ENCODE measurements at regions not wholly inside any gene's neighbourhood (a gene's known extent, or its start where the extent isn't known, plus 50 kb on each side); places are given as distances from the start of the nearest gene placed in this dataset.
"Not testable (repeated sequence)": the region's sequence is repeated elsewhere in the genome, so short reads cannot be mapped to it uniquely, and the experiment has no call there.

GRCh38 chrX:155757046-155757759 lies 123.9 kb upstream of the VAMP7 start:
- no peak overlapping the region for H3K27ac ChIP-seq (ENCODE audit: low read depth, low read length)
- H3K36me3 ChIP-seq (ENCODE audit: insufficient read depth, low read length): no peaks in the 10 kb centered on the region
- no peak overlapping the region for H3K9ac ChIP-seq (ENCODE audit: low read length)
- H3K9me3 ChIP-seq (ENCODE audit: low read length): no peaks in the 10 kb centered on the region
- no peak overlapping the region for H3K4me3 ChIP-seq (ENCODE audit: low read depth in 1 of 2, low read length in 2 of 2)
- H3K4me1 ChIP-seq (ENCODE audit: insufficient read depth, low read length): no peaks in the 10 kb centered on the region
- H3K27me3 ChIP-seq (ENCODE audit: control insufficient read depth in 1 of 2, insufficient read depth in 2 of 2, low read length in 2 of 2): no peaks in the 10 kb centered on the region

- H3K27ac ChIP-seq (ENCODE audit: low read depth, low read length): no peak overlapping the region
- H3K9ac ChIP-seq (ENCODE audit: low read length): no peak overlapping the region
- no peaks in the 10 kb centered on the region for H3K4me1 ChIP-seq (ENCODE audit: insufficient read depth, low read length)
- no peak overlapping the region for H3K4me3 ChIP-seq (ENCODE audit: low read depth in 1 of 2, low read length in 2 of 2)
- no peaks in the 10 kb centered on the region for H3K27me3 ChIP-seq (ENCODE audit: control insufficient read depth in 1 of 2, insufficient read depth in 2 of 2, low read length in 2 of 2)
- H3K36me3 ChIP-seq (ENCODE audit: insufficient read depth, low read length): no peaks in the 10 kb centered on the region
- H3K9me3 ChIP-seq (ENCODE audit: low read length): no peaks in the 10 kb centered on the region
Measured at GRCh38 chrX:155755706-155756337, 125.3 kb upstream of the VAMP7 start.

- no peak overlapping the region for H3K4me3 ChIP-seq (ENCODE audit: low read depth in 1 of 2, low read length in 2 of 2)
- H3K36me3 ChIP-seq (ENCODE audit: insufficient read depth, low read length): no peaks in the 10 kb centered on the region
- H3K27ac ChIP-seq (ENCODE audit: low read depth, low read length): no peak overlapping the region
- no peak overlapping the region for H3K9ac ChIP-seq (ENCODE audit: low read length)
- no peaks in the 10 kb centered on the region for H3K27me3 ChIP-seq (ENCODE audit: control insufficient read depth in 1 of 2, insufficient read depth in 2 of 2, low read length in 2 of 2)
- no peaks in the 10 kb centered on the region for H3K4me1 ChIP-seq (ENCODE audit: insufficient read depth, low read length)
- H3K9me3 ChIP-seq (ENCODE audit: low read length): no peaks in the 10 kb centered on the region
Measured at GRCh38 chrX:155751131-155751530, 130.0 kb upstream of the VAMP7 start.

- Histone ChIP-seq H3K9ac (ENCODE audit: low read length) (no peak overlapping the region), H3K27ac (ENCODE audit: low read depth, low read length) (no peak overlapping the region), H3K4me1 (ENCODE audit: insufficient read depth, low read length) (no peaks in the 10 kb centered on the region), H3K4me3 (ENCODE audit: low read depth in 1 of 2, low read length in 2 of 2) (no peak overlapping the region), H3K9me3 (ENCODE audit: low read length) (no peaks in the 10 kb centered on the region), H3K36me3 (ENCODE audit: insufficient read depth, low read length) (no peaks in the 10 kb centered on the region), H3K27me3 (ENCODE audit: control insufficient read depth in 1 of 2, insufficient read depth in 2 of 2, low read length in 2 of 2) (no peaks in the 10 kb centered on the region)
Measured at GRCh38 chrX:155747520-155747919, 133.6 kb upstream of the VAMP7 start.

DNA sequence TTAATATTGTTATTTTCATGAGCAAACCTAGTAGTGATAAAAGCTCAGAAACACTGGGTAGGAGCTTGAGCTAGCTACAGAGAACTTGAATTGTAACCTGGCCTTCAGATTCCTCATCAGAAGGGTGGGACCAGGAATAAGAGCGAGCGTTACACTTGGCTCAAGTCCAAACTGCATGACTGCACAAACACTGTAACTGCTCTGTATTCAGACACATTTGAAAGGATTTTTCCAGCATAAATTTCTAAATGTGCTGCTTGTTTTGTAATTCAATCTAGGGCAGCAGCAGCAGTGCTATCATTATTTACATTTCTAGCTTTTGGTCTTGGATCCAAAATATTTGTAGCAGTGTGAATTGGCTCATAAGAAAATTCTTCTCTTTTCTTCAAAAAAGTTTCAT lies 133.0 kb upstream of the TMLHE start:
- no peak overlapping the region for H3K9ac ChIP-seq (ENCODE audit: low read length)
- H3K36me3 ChIP-seq (ENCODE audit: insufficient read depth, low read length): no peaks in the 10 kb centered on the region
- no peaks in the 10 kb centered on the region for H3K27me3 ChIP-seq (ENCODE audit: control insufficient read depth in 1 of 2, insufficient read depth in 2 of 2, low read length in 2 of 2)
- H3K4me1 ChIP-seq (ENCODE audit: insufficient read depth, low read length): no peaks in the 10 kb centered on the region
- H3K4me3 ChIP-seq (ENCODE audit: low read depth in 1 of 2, low read length in 2 of 2): no peak overlapping the region
- no peak overlapping the region for H3K27ac ChIP-seq (ENCODE audit: low read depth, low read length)
- no peaks in the 10 kb centered on the region for H3K9me3 ChIP-seq (ENCODE audit: low read length)

DNA sequence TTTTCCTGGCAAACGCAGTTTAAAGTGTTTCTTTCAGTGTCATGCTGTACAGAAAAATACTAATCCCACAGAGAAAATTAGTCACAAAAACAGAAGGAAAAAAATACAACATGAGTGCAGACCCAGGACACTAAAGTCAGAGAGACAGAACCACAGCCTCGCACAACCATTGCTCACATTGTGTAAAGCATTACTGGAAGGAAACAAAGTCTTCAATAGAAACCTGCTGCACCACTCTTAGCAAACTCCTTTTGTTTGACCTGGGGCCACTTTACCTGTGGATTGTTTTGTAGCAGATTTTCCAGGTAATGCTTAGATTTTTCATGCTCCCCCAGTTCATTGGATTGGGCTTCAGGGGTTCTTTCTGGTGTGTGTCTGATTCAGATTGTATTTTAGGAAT lies 131.8 kb upstream of the TMLHE start:
- Histone ChIP-seq H3K9me3 (ENCODE audit: low read length) (no peaks in the 10 kb centered on the region), H3K27ac (ENCODE audit: low read depth, low read length) (no peak overlapping the region), H3K4me1 (ENCODE audit: insufficient read depth, low read length) (no peaks in the 10 kb centered on the region), H3K36me3 (ENCODE audit: insufficient read depth, low read length) (no peaks in the 10 kb centered on the region), H3K4me3 (ENCODE audit: low read depth in 1 of 2, low read length in 2 of 2) (no peak overlapping the region), H3K27me3 (ENCODE audit: control insufficient read depth in 1 of 2, insufficient read depth in 2 of 2, low read length in 2 of 2) (no peaks in the 10 kb centered on the region), H3K9ac (ENCODE audit: low read length) (no peak overlapping the region)

DNA sequence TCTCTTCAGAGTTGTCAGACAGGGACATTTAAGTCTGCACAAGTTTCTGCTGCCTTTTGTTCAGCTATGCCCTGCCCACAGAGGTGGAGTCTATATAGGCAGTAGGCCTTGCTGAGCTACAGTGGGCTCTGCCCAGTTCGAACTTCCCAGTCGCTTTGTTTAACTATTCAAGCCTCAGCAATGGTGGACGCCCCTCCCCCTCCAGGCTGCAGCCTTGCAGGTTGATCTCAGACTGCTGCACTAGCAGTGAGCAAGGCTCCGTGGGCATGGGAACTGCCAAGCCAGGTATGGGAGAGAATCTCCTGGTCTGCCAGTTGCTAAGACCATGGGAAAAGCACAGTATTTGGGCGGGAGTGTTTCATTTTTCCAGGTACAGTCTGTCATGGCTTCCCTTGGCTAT lies 115.6 kb upstream of the TMLHE start:
- H3K27ac ChIP-seq (ENCODE audit: low read depth, low read length); H3K27me3 ChIP-seq (ENCODE audit: control insufficient read depth in 1 of 2, insufficient read depth in 2 of 2, low read length in 2 of 2); H3K4me1 ChIP-seq (ENCODE audit: insufficient read depth, low read length); H3K9ac ChIP-seq (ENCODE audit: low read length); H3K4me3 ChIP-seq (ENCODE audit: low read depth in 1 of 2, low read length in 2 of 2); H3K36me3 ChIP-seq (ENCODE audit: insufficient read depth, low read length); H3K9me3 ChIP-seq (ENCODE audit: low read length): not testable (repeated sequence)

GRCh38 chrX:155718972-155719586 lies 106.3 kb upstream of the TMLHE start:
- Histone ChIP-seq H3K27me3 (ENCODE audit: control insufficient read depth in 1 of 2, insufficient read depth in 2 of 2, low read length in 2 of 2) (no peaks in the 10 kb centered on the region), H3K9ac (ENCODE audit: low read length) (no peak overlapping the region), H3K36me3 (ENCODE audit: insufficient read depth, low read length) (no peaks in the 10 kb centered on the region), H3K27ac (ENCODE audit: low read depth, low read length) (no peak overlapping the region), H3K4me3 (ENCODE audit: low read depth in 1 of 2, low read length in 2 of 2) (no peak overlapping the region), H3K9me3 (ENCODE audit: low read length) (no peaks in the 10 kb centered on the region), H3K4me1 (ENCODE audit: insufficient read depth, low read length) (no peaks in the 10 kb centered on the region)

GRCh38 chrX:155715141-155715540 lies 102.4 kb upstream of the TMLHE start:
- no peak overlapping the region for H3K4me3 ChIP-seq (ENCODE audit: low read depth in 1 of 2, low read length in 2 of 2)
- no peaks in the 10 kb centered on the region for H3K36me3 ChIP-seq (ENCODE audit: insufficient read depth, low read length)
- H3K27me3 ChIP-seq (ENCODE audit: control insufficient read depth in 1 of 2, insufficient read depth in 2 of 2, low read length in 2 of 2): no peaks in the 10 kb centered on the region
- no peaks in the 10 kb centered on the region for H3K9me3 ChIP-seq (ENCODE audit: low read length)
- no peak overlapping the region for H3K27ac ChIP-seq (ENCODE audit: low read depth, low read length)
- no peak overlapping the region for H3K9ac ChIP-seq (ENCODE audit: low read length)
- H3K4me1 ChIP-seq (ENCODE audit: insufficient read depth, low read length): no peaks in the 10 kb centered on the region

GRCh38 chrX:155695419-155695818 lies 82.7 kb upstream of the TMLHE start:
- H3K27me3 ChIP-seq (ENCODE audit: control insufficient read depth in 1 of 2, insufficient read depth in 2 of 2, low read length in 2 of 2): no peaks in the 10 kb centered on the region
- no peaks in the 10 kb centered on the region for H3K4me1 ChIP-seq (ENCODE audit: insufficient read depth, low read length)
- no peak overlapping the region for H3K27ac ChIP-seq (ENCODE audit: low read depth, low read length)
- H3K4me3 ChIP-seq (ENCODE audit: low read depth in 1 of 2, low read length in 2 of 2): no peak overlapping the region
- H3K36me3 ChIP-seq (ENCODE audit: insufficient read depth, low read length): no peaks in the 10 kb centered on the region
- H3K9ac ChIP-seq (ENCODE audit: low read length): no peak overlapping the region
- no peaks in the 10 kb centered on the region for H3K9me3 ChIP-seq (ENCODE audit: low read length)

DNA sequence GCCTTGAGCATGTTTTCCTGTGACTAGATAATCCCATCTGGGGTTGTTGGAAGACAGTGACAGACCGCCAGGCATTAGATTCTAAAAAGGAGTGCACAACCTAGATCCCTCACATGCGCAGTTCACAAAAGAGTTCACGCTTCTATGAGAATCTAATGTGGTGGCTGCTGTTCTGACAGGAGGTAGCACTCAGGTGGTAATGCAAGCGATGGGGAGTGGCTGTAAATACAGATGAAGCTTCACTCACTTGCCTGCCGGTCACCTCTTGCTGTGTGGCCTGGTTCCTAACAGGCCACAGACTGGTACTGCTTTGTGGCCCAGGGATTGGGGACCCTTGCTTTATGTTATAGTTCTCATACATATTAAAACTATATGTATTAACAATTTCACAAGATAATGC lies 81.9 kb upstream of the TMLHE start:
- no peaks in the 10 kb centered on the region for H3K36me3 ChIP-seq (ENCODE audit: insufficient read depth, low read length)
- no peak overlapping the region for H3K27ac ChIP-seq (ENCODE audit: low read depth, low read length)
- no peaks in the 10 kb centered on the region for H3K9me3 ChIP-seq (ENCODE audit: low read length)
- no peaks in the 10 kb centered on the region for H3K4me1 ChIP-seq (ENCODE audit: insufficient read depth, low read length)
- no peak overlapping the region for H3K4me3 ChIP-seq (ENCODE audit: low read depth in 1 of 2, low read length in 2 of 2)
- no peaks in the 10 kb centered on the region for H3K27me3 ChIP-seq (ENCODE audit: control insufficient read depth in 1 of 2, insufficient read depth in 2 of 2, low read length in 2 of 2)
- no peak overlapping the region for H3K9ac ChIP-seq (ENCODE audit: low read length)

DNA sequence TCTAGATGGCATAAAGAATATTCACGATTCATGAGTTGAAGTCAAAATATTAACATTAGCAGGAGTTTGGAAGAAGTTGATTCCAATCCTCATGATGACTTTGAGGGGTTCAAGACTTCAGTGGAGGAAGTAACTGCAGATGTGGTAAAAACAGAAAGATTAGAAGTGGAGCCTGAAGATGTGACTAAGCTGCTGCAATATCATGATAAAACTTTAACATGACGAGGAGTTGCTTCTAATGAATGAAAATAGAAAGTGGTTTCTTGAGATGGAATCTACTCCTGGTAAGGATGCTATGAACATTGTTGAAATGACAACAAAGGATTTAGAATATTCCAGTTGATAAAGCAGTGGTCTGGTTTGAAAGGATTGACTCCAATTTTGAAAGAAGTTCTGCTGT lies 70.1 kb upstream of the TMLHE start:
- no peaks in the 10 kb centered on the region for H3K4me1 ChIP-seq (ENCODE audit: insufficient read depth, low read length)
- no peaks in the 10 kb centered on the region for H3K27me3 ChIP-seq (ENCODE audit: control insufficient read depth in 1 of 2, insufficient read depth in 2 of 2, low read length in 2 of 2)
- no peaks in the 10 kb centered on the region for H3K36me3 ChIP-seq (ENCODE audit: insufficient read depth, low read length)
- H3K9ac ChIP-seq (ENCODE audit: low read length): no peak overlapping the region
- H3K9me3 ChIP-seq (ENCODE audit: low read length): no peaks in the 10 kb centered on the region
- no peak overlapping the region for H3K27ac ChIP-seq (ENCODE audit: low read depth, low read length)
- H3K4me3 ChIP-seq (ENCODE audit: low read depth in 1 of 2, low read length in 2 of 2): no peak overlapping the region
